ENCODE measurements at regions not wholly inside any gene's neighbourhood (a gene's known extent, or its start where the extent isn't known, plus 50 kb on each side); places are given as distances from the start of the nearest gene placed in this dataset.

DNA sequence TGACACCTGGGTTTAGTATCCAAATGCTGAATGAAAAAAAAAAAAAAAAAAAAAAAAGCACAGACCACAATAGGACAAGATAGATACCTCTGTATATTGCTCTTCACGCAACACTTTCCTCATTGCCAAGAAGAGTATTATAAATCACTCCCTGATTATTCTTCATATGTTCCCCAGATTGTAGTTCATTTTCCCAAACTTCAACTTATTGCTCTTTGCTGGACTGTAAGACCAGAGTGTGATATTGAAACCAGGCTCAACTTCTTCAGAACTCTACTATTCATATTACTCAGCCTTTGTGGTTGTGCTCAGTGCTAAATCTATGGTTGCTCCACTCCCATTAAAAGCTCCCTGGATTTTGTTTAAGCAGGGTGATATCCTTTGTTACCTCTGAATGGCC lies 180.4 kb downstream of the NTMT2 start:
- no peak for TF ChIP-seq CTCF (optimal IDR thresholded peaks at IDR 0.05 in 1 of 3, IDR thresholded peaks at IDR 0.05 in 1 of 3, conservative IDR thresholded peaks at IDR 0.05 in 1 of 3; ENCODE audit: extremely low read depth in 1 of 3, insufficient read depth in 2 of 3, low read length in 3 of 3)
- no peak for TF ChIP-seq EZH2 (IDR thresholded peaks at IDR 0.05; ENCODE audit: low read length)

Measured in keratinocyte (primary cell).